DMS79 (cell line): ENCODE measurements at regions not wholly inside any gene's neighbourhood (a gene's known extent, or its start where the extent isn't known, plus 50 kb on each side); places are given as distances from the start of the nearest gene placed in this dataset.
"Not testable (repeated sequence)": the region's sequence is repeated elsewhere in the genome, so short reads cannot be mapped to it uniquely, and the experiment has no call there.

Experiments
- DNase-seq: peaks from one replicate; lab custom pipeline; 2025; lab: John Stamatoyannopoulos, UW

GRCh38 chr12:116430911-116431565 lies 128.1 kb upstream of the MAP1LC3B2 start:
- DNase-seq: no peak

GRCh38 chr12:116431677-116432300 lies 127.4 kb upstream of the MAP1LC3B2 start:
- no peak for DNase-seq

GRCh38 chr12:116432314-116432750 lies 126.8 kb upstream of the MAP1LC3B2 start:
- no peak for DNase-seq

- no peak for DNase-seq
These were observed 125.9 kb upstream of the MAP1LC3B2 start for GRCh38 chr12:116433249-116433648.

- no peak for DNase-seq
These were observed 124.8 kb upstream of the MAP1LC3B2 start for GRCh38 chr12:116434155-116435011.

- DNase-seq: no peak
These were observed 123.2 kb upstream of the MAP1LC3B2 start for GRCh38 chr12:116435984-116436383.

GRCh38 chr12:116436561-116437249 lies 122.5 kb upstream of the MAP1LC3B2 start:
- no peak for DNase-seq

GRCh38 chr12:116441292-116441691 lies 117.9 kb upstream of the MAP1LC3B2 start:
- DNase-seq: no peak

- no peak for DNase-seq
These were observed 116.9 kb upstream of the MAP1LC3B2 start for GRCh38 chr12:116442304-116442703.

GRCh38 chr12:116442946-116443345 lies 116.2 kb upstream of the MAP1LC3B2 start:
- no peak for DNase-seq

- DNase-seq: no peak
These were observed 115.2 kb upstream of the MAP1LC3B2 start for GRCh38 chr12:116443821-116444589.

GRCh38 chr12:116444590-116444943 lies 114.6 kb upstream of the MAP1LC3B2 start:
- DNase-seq: no peak

GRCh38 chr12:116448165-116448739 lies 110.9 kb upstream of the MAP1LC3B2 start:
- no peak for DNase-seq

GRCh38 chr12:116450406-116450910 lies 108.7 kb upstream of the MAP1LC3B2 start:
- no peak for DNase-seq

- DNase-seq: not testable (repeated sequence)
These were observed 106.2 kb upstream of the MAP1LC3B2 start for GRCh38 chr12:116452975-116453374.

- no peak for DNase-seq
These were observed 105.5 kb upstream of the MAP1LC3B2 start for GRCh38 chr12:116453631-116454030.

GRCh38 chr12:116454076-116454475 lies 105.1 kb upstream of the MAP1LC3B2 start:
- DNase-seq: no peak

GRCh38 chr12:116454950-116455447 lies 104.2 kb upstream of the MAP1LC3B2 start:
- no peak for DNase-seq

- no peak for DNase-seq
These were observed 103.4 kb upstream of the MAP1LC3B2 start for GRCh38 chr12:116455540-116456329.
